B cell (primary cell): ENCODE measurements at regions not wholly inside any gene's neighbourhood (a gene's known extent, or its start where the extent isn't known, plus 50 kb on each side); places are given as distances from the start of the nearest gene placed in this dataset.

ENCODE experiments used
- ATAC-seq: fragments of 200-7000 bp; cut with Tn5 transposase; one replicate; pipeline ENCODE4 v1.10.0; 2021; ENCODE audit warnings: low read depth, mild to moderate bottlenecking, moderate number of reproducible peaks, moderate library complexity
- CTCF ChIA-PET: fragments of 350-600 bp; sonication (Branson Sonifier 250); formaldehyde crosslinking; loops from one replicate; lab custom pipeline; 2021; ENCODE audit warnings: antibody characterized with exemption, inconsistent platforms; lab: Charles Lee
- POLR2A ChIA-PET: fragments of 350-600 bp; sonication (Branson Sonifier 250); formaldehyde crosslinking; loops from one replicate; lab custom pipeline; 2021; ENCODE audit warnings: antibody characterized with exemption; lab: Charles Lee
- DNase-seq: peaks from one replicate; pipeline ENCODE4 v3.0.0; 2013
- H2AFZ ChIP-seq: 2 replicates; pipeline ENCODE4 v1.6.1; 2012; ENCODE audit warnings: mild to moderate bottlenecking, low read depth, low read length; ENCODE audit not compliant: insufficient read depth, poor library complexity, severe bottlenecking
- H3K27ac ChIP-seq, 2 donors: 1 replicate in 1 of 2; 2 replicates in 1 of 2; pipeline ENCODE4 v1.5.1; 2012 to 2013; ENCODE audit warnings: low read length in 2 of 2, mild to moderate bottlenecking in 2 of 2, moderate library complexity in 1 of 2
- H3K27me3 ChIP-seq, 4 experiments: fragments of 200-600 bp in 1 of 4; sonication (generic) in 1 of 4; replicated peaks in 1 of 4; 1 replicate in 2 of 4; 2 replicates in 2 of 4; pipeline versions ENCODE4 v1.6.1 to v1.7.0; 2013 to 2016; ENCODE audit warnings: low read length in 3 of 4, mild to moderate bottlenecking in 2 of 4, mixed read lengths in 1 of 4, moderate library complexity in 1 of 4; ENCODE audit not compliant: insufficient read depth in 4 of 4, control insufficient read depth in 3 of 4; ENCODE audit errors: control extremely low read depth in 1 of 4
- H3K36me3 ChIP-seq, 2 experiments: replicated peaks in 1 of 2; 1 replicate in 1 of 2; 2 replicates in 1 of 2; pipeline versions ENCODE4 v1.6.1 to v1.7.1; 2013; ENCODE audit warnings: low read length in 1 of 2; ENCODE audit not compliant: insufficient read depth in 2 of 2, control insufficient read depth in 1 of 2; ENCODE audit errors: control extremely low read depth in 1 of 2, extremely low read depth in 1 of 2
- H3K4me1 ChIP-seq, 2 donors: fragments of 200-600 bp in 1 of 2; sonication (generic) in 1 of 2; 1 replicate in 1 of 2; 2 replicates in 1 of 2; pipeline versions ENCODE4 v1.5.1 to v1.6.1; 2013 to 2017; ENCODE audit warnings: low read length in 2 of 2; ENCODE audit not compliant: control insufficient read depth in 2 of 2, insufficient read depth in 2 of 2
- H3K4me2 ChIP-seq: replicated peaks from 2 replicates; pipeline ENCODE3; 2012; ENCODE audit warnings: mild to moderate bottlenecking, low read depth, low read length; ENCODE audit not compliant: poor library complexity, severe bottlenecking
- H3K4me3 ChIP-seq, 5 experiments: fragments of 200-600 bp in 1 of 5; sonication (generic) in 1 of 5; 1 replicate in 3 of 5; 2 replicates in 2 of 5; pipeline versions ENCODE4 v1.5.1 to v1.7.0; 2011 to 2016; ENCODE audit warnings: low read length in 4 of 5, mild to moderate bottlenecking in 4 of 5, low read depth in 2 of 5, control low read depth in 1 of 5, moderate library complexity in 1 of 5; ENCODE audit not compliant: insufficient read depth in 1 of 5; ENCODE audit errors: control extremely low read depth in 1 of 5, extremely low read depth in 1 of 5
- H3K79me2 ChIP-seq: fragments of 200-600 bp; sonication (generic); one replicate; pipeline ENCODE4 v1.6.0; 2016; ENCODE audit warnings: low read length; ENCODE audit not compliant: control insufficient read depth, insufficient read depth
- H3K9ac ChIP-seq: fragments of 200-600 bp; sonication (generic); 2 replicates; pipeline ENCODE4 v1.6.1; 2017; ENCODE audit warnings: mild to moderate bottlenecking, low read length, moderate library complexity
- H3K9me3 ChIP-seq, 3 donors: one replicate each; pipeline versions ENCODE4 v1.6.1 to v1.7.1; 2013; ENCODE audit warnings: low read length in 2 of 3; ENCODE audit not compliant: control insufficient read depth in 2 of 3, insufficient read depth in 1 of 3; ENCODE audit errors: control extremely low read depth in 1 of 3
- H4K20me1 ChIP-seq: 2 replicates; pipeline ENCODE4 v1.6.0; 2012; ENCODE audit warnings: mild to moderate bottlenecking, low read length; ENCODE audit not compliant: insufficient read depth, control insufficient read depth, poor library complexity, severe bottlenecking
- H3K27ac Mint-ChIP-seq: one replicate; pipeline ENCODE4 v1.8.0; 2021; ENCODE audit warnings: mixed read lengths
- H3K27me3 Mint-ChIP-seq: one replicate; pipeline ENCODE4 v1.8.0; 2021; ENCODE audit warnings: mixed read lengths
- H3K4me1 Mint-ChIP-seq: one replicate; pipeline ENCODE4 v1.8.0; 2021; ENCODE audit warnings: mixed read lengths
- H3K4me3 Mint-ChIP-seq: one replicate; pipeline ENCODE4 v1.8.0; 2021; ENCODE audit warnings: mixed read lengths
- H3K9me3 Mint-ChIP-seq: one replicate; pipeline ENCODE4 v1.8.0; 2022; ENCODE audit warnings: mixed read lengths; ENCODE audit not compliant: insufficient read depth
- EZH2 ChIP-seq: IDR thresholded peaks from 2 replicates; pipeline ENCODE4 v1.6.1; 2012; ENCODE audit warnings: borderline replicate concordance, low read depth, mild to moderate bottlenecking, moderate library complexity, low read length; ENCODE audit not compliant: insufficient read depth, poor library complexity, severe bottlenecking
- WGBS: methylation state at CpG from one replicate; pipeline ENCODE4 v1.1.5; 2013; ENCODE audit warnings: missing lambda C conversion rate; ENCODE audit not compliant: insufficient coverage; 5-methylcytosine and 5-hydroxymethylcytosine counted together
- intact Hi-C: fragments of 100-400 bp; cut with micrococcal nuclease; formaldehyde crosslinking; loops from one replicate; pipeline ENCODE4 v1.10.0; 2022
- TF ChIP-seq, protein P1 (sequence below): fragments of 200-600 bp; IDR thresholded peaks from one replicate; pipeline ENCODE4 v1.8.0; 2022; ENCODE audit warnings: antibody characterized with exemption, mild to moderate bottlenecking

DNA sequence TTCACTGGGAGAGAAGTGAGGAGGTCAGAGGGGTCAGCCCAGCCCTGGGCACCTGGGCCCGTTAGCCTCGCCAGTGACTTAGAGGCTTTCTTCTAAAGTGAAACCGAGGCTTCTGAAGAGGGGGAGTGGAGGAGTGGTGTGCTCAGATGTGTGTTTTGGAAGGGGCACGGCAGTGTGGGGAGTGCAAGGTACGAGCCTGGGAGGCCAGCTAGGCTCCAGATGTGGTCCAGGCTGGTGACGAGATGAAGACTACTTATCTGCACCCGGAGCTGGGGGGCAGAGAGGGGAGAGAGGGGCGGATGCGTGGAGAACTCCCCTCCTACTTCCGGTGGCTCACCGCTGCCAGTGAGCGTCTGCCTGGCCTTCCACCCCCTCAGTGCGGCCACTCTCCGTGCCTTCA is 371.3 kb upstream of the HS6ST1 start:
- Mint-ChIP-seq H3K9me3 (no peaks in the 10 kb centered on the region), H3K27me3 (peaks cover under 1% of the 10 kb centered on the region), H3K27ac (no peak overlapping the region), H3K4me3 (no peak overlapping the region), H3K4me1 (peaks cover 19% of the 10 kb centered on the region)
- H3K4me3 ChIP-seq: no peak overlapping the region
- TF ChIP-seq, protein P1, sequence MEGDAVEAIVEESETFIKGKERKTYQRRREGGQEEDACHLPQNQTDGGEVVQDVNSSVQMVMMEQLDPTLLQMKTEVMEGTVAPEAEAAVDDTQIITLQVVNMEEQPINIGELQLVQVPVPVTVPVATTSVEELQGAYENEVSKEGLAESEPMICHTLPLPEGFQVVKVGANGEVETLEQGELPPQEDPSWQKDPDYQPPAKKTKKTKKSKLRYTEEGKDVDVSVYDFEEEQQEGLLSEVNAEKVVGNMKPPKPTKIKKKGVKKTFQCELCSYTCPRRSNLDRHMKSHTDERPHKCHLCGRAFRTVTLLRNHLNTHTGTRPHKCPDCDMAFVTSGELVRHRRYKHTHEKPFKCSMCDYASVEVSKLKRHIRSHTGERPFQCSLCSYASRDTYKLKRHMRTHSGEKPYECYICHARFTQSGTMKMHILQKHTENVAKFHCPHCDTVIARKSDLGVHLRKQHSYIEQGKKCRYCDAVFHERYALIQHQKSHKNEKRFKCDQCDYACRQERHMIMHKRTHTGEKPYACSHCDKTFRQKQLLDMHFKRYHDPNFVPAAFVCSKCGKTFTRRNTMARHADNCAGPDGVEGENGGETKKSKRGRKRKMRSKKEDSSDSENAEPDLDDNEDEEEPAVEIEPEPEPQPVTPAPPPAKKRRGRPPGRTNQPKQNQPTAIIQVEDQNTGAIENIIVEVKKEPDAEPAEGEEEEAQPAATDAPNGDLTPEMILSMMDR: no peak
- no peak for TF ChIP-seq EZH2
- no peak overlapping the region for H3K9ac ChIP-seq
- H3K27ac ChIP-seq: no peak overlapping the region
- no peaks in the 10 kb centered on the region for H3K79me2 ChIP-seq
- 88% methylated on average over 9 of the region's 14 CpGs for WGBS
- DNase-seq (no peak), ATAC-seq (no peak)
- no peaks in the 10 kb centered on the region for H4K20me1 ChIP-seq
- CTCF ChIA-PET: no interaction called here
- POLR2A ChIA-PET: no interaction called here
- H3K27me3 ChIP-seq: peaks cover 0 to under 1% (median 0%) of the 10 kb centered on the region in 4 experiments
- H3K9me3 ChIP-seq: no peaks in the 10 kb centered on the region
- peaks cover 9 to 17% of the 10 kb centered on the region in 2 donors for H3K4me1 ChIP-seq
- intact Hi-C loops: no loop called here
- no peak overlapping the region for H3K4me2 ChIP-seq
- H3K36me3 ChIP-seq: no peaks in the 10 kb centered on the region
- no peak overlapping the region for H2AFZ ChIP-seq

DNA sequence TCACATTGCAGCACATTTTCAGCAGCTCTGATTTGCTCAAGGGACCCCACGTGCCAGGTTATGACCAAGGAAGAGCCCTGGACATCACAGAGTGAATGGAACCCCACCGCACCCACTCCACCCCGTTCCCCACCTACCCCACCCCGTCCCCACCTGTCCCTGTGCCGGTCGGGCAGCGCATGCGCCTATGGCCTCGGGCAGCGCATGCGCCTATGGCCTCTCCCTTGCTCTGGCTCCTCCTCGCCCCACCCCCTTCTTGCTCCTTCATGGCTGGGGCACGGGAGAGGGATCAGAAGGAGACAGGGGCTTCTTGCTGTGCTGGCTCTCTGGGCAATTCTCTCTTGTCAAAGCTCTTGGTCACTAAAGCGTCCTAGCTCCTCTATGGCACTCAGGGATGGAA is 371.8 kb upstream of the HS6ST1 start:
- intact Hi-C loops: no loop called here

More for the DNA sequence above, 371.8 kb upstream of the HS6ST1 start:
- H2AFZ ChIP-seq: no peak overlapping the region
- POLR2A ChIA-PET: no interaction called here
- no peaks in the 10 kb centered on the region for H3K9me3 Mint-ChIP-seq
- H3K27ac Mint-ChIP-seq: no peak overlapping the region
- no peak overlapping the region for H3K4me3 ChIP-seq
- H3K36me3 ChIP-seq: no peaks in the 10 kb centered on the region
- no peak for DNase-seq
- H4K20me1 ChIP-seq: no peaks in the 10 kb centered on the region
- CTCF ChIA-PET: no interaction called here
- H3K27me3 Mint-ChIP-seq: peaks cover 5% of the 10 kb centered on the region
- WGBS: 95% methylated on average over 10 of the region's 14 CpGs
- H3K4me1 ChIP-seq: peaks cover 9 to 17% of the 10 kb centered on the region in 2 donors
- ATAC-seq: no peak
- H3K4me3 Mint-ChIP-seq: no peak overlapping the region
- no peak for TF ChIP-seq EZH2
- TF ChIP-seq, protein P1: no peak
- H3K4me1 Mint-ChIP-seq: peaks cover 18% of the 10 kb centered on the region
- no peaks in the 10 kb centered on the region for H3K9me3 ChIP-seq
- H3K4me2 ChIP-seq: no peak overlapping the region
- peaks cover 0 to 5% (median 0%) of the 10 kb centered on the region in 4 experiments for H3K27me3 ChIP-seq
- H3K79me2 ChIP-seq: no peaks in the 10 kb centered on the region
- H3K9ac ChIP-seq: no peak overlapping the region
- no peak overlapping the region for H3K27ac ChIP-seq
